Mesendoderm (in vitro differentiated cells): ENCODE measurements at regions not wholly inside any gene's neighbourhood (a gene's known extent, or its start where the extent isn't known, plus 50 kb on each side); places are given as distances from the start of the nearest gene placed in this dataset.

Source experiments
- DNase-seq: peaks from one replicate; pipeline ENCODE4 v3.0.0; 2013
- H2AK5ac ChIP-seq: 2 replicates; pipeline ENCODE4 v1.6.1; 2013; ENCODE audit warnings: low read length, inconsistent platforms
- H2BK120ac ChIP-seq: 2 replicates; pipeline ENCODE4 v1.6.1; 2013; ENCODE audit warnings: low read depth, mild to moderate bottlenecking, low read length, moderate library complexity, mixed read lengths
- H2BK15ac ChIP-seq: replicated peaks from 2 replicates; pipeline ENCODE4 v1.6.1; 2013; ENCODE audit warnings: low read depth, mild to moderate bottlenecking, moderate library complexity
- H2BK5ac ChIP-seq: 2 replicates; pipeline ENCODE4 v1.6.1; 2013; ENCODE audit warnings: low read length, inconsistent platforms
- H3K18ac ChIP-seq: 2 replicates; pipeline ENCODE4 v1.6.1; 2013; ENCODE audit warnings: mild to moderate bottlenecking, low read length, mixed read lengths
- H3K23ac ChIP-seq: one replicate; pipeline ENCODE4 v1.6.1; 2013; ENCODE audit warnings: low read length
- H3K27ac ChIP-seq: 2 replicates; pipeline ENCODE4 v1.5.1; 2013; ENCODE audit warnings: low read depth, mild to moderate bottlenecking, inconsistent platforms, low read length, moderate library complexity
- H3K27me3 ChIP-seq: 2 replicates; pipeline ENCODE4 v1.6.1; 2013; ENCODE audit warnings: low read length, control low read depth, mild to moderate bottlenecking, inconsistent platforms; ENCODE audit not compliant: insufficient read depth, poor library complexity
- H3K36me3 ChIP-seq: 2 replicates; pipeline ENCODE4 v1.6.1; 2013; ENCODE audit warnings: low read length, inconsistent platforms; ENCODE audit not compliant: control insufficient read depth, insufficient read depth
- H3K4ac ChIP-seq: one replicate; pipeline ENCODE4 v1.6.1; 2013; ENCODE audit warnings: low read depth, mild to moderate bottlenecking, low read length, moderate library complexity
- H3K4me1 ChIP-seq: 2 replicates; pipeline ENCODE4 v1.6.1; 2013; ENCODE audit warnings: low read depth, low read length, inconsistent platforms; ENCODE audit not compliant: control insufficient read depth
- H3K4me2 ChIP-seq: 2 replicates; pipeline ENCODE4 v1.6.1; 2013; ENCODE audit warnings: low read length
- H3K4me3 ChIP-seq: 2 replicates; pipeline ENCODE4 v1.5.1; 2013; ENCODE audit warnings: mild to moderate bottlenecking, low read length
- H3K56ac ChIP-seq: one replicate; pipeline ENCODE4 v1.6.1; 2013; ENCODE audit warnings: low read length
- H3K79me1 ChIP-seq: 2 replicates; pipeline ENCODE4 v1.6.1; 2013; ENCODE audit warnings: low read length, inconsistent platforms
- H3K79me2 ChIP-seq: 2 replicates; pipeline ENCODE4 v1.6.1; 2013; ENCODE audit warnings: mild to moderate bottlenecking, low read length; ENCODE audit not compliant: control insufficient read depth, insufficient read depth
- H3K9ac ChIP-seq: 2 replicates; pipeline ENCODE4 v1.6.1; 2013; ENCODE audit warnings: low read length, inconsistent platforms
- H4K5ac ChIP-seq: one replicate; pipeline ENCODE4 v1.6.1; 2013; ENCODE audit warnings: low read length
- H4K8ac ChIP-seq: one replicate; pipeline ENCODE4 v1.6.1; 2013; ENCODE audit warnings: low read depth, mild to moderate bottlenecking, control low read depth, low read length, moderate library complexity
- WGBS: extraction: QIAGEN DNeasy Blood & Tissue Kit; methylation state at CpG from one replicate; pipeline ENCODE4 v1.1.7; 2013; ENCODE audit warnings: low lambda C conversion rate, missing lambda C conversion rate; ENCODE audit not compliant: insufficient coverage; ENCODE audit errors: extremely low coverage; 5-methylcytosine and 5-hydroxymethylcytosine counted together

- no peak for DNase-seq
- Histone ChIP-seq H2BK5ac (no peak overlapping the region), H3K27ac (no peak overlapping the region), H3K56ac (no peak overlapping the region), H2AK5ac (no peak overlapping the region), H3K4ac (no peak overlapping the region), H3K18ac (no peak overlapping the region), H3K27me3 (no peaks in the 10 kb centered on the region), H3K79me1 (no peaks in the 10 kb centered on the region), H3K9ac (no peak overlapping the region), H3K23ac (no peak overlapping the region), H2BK15ac (no peak overlapping the region), H4K5ac (no peak overlapping the region), H3K79me2 (no peaks in the 10 kb centered on the region), H3K4me1 (no peaks in the 10 kb centered on the region), H4K8ac (no peak overlapping the region), H3K36me3 (no peaks in the 10 kb centered on the region), H2BK120ac (no peak overlapping the region), H3K4me2 (no peak overlapping the region), H3K4me3 (no peak overlapping the region)
- no CpG with 5 or more reads among the region's 2 CpGs for WGBS
Observed at GRCh38 chr10:128530946-128531345, 404.7 kb upstream of the MKI67 start.

GRCh38 chr10:128534686-128535085, 408.5 kb upstream of the MKI67 start:
- Histone ChIP-seq H3K4me2 (no peak overlapping the region), H3K56ac (no peak overlapping the region), H3K4ac (no peak overlapping the region), H3K27ac (no peak overlapping the region), H2BK5ac (no peak overlapping the region), H2BK120ac (no peak overlapping the region), H3K23ac (no peak overlapping the region), H3K4me1 (no peaks in the 10 kb centered on the region), H3K27me3 (no peaks in the 10 kb centered on the region), H3K79me1 (no peaks in the 10 kb centered on the region), H3K9ac (no peak overlapping the region), H2BK15ac (no peak overlapping the region), H3K36me3 (no peaks in the 10 kb centered on the region), H4K8ac (no peak overlapping the region), H3K79me2 (no peaks in the 10 kb centered on the region), H3K4me3 (no peak overlapping the region), H2AK5ac (no peak overlapping the region), H3K18ac (no peak overlapping the region), H4K5ac (no peak overlapping the region)
- no CpG with 5 or more reads among the region's 5 CpGs for WGBS
- no peak for DNase-seq

- H2BK15ac ChIP-seq, result no peak overlapping the region
- no peaks in the 10 kb centered on the region for H3K27me3 ChIP-seq
- no peak overlapping the region for H2BK120ac ChIP-seq
- H3K4me3 ChIP-seq, result no peak overlapping the region
- no peak overlapping the region for H2AK5ac ChIP-seq
- no peak overlapping the region for H3K27ac ChIP-seq
- no peak for DNase-seq
- no peak overlapping the region for H2BK5ac ChIP-seq
- H3K4me2 ChIP-seq, result no peak overlapping the region
- no CpG with 5 or more reads among the region's 6 CpGs for WGBS
- H3K79me1 ChIP-seq, result no peaks in the 10 kb centered on the region
- no peak overlapping the region for H3K56ac ChIP-seq
- no peak overlapping the region for H4K5ac ChIP-seq
- H3K23ac ChIP-seq, result no peak overlapping the region
- no peak overlapping the region for H4K8ac ChIP-seq
- no peaks in the 10 kb centered on the region for H3K36me3 ChIP-seq
- no peak overlapping the region for H3K18ac ChIP-seq
- no peak overlapping the region for H3K9ac ChIP-seq
- H3K79me2 ChIP-seq, result no peaks in the 10 kb centered on the region
- H3K4me1 ChIP-seq, result no peaks in the 10 kb centered on the region
- H3K4ac ChIP-seq, result no peak overlapping the region
Observed at GRCh38 chr10:128536259-128536658, 410.0 kb upstream of the MKI67 start.

GRCh38 chr10:128537834-128538330, 411.7 kb upstream of the MKI67 start:
- no CpG with 5 or more reads among the region's 7 CpGs for WGBS
- H3K36me3 ChIP-seq, result no peaks in the 10 kb centered on the region

GRCh38 chr10:128538671-128539070, 412.4 kb upstream of the MKI67 start:
- no peaks in the 10 kb centered on the region for H3K4me1 ChIP-seq
- H3K79me1 ChIP-seq, result no peaks in the 10 kb centered on the region
- H3K4ac ChIP-seq, result no peak overlapping the region
- no peak overlapping the region for H2BK15ac ChIP-seq
- WGBS, result no CpG with 5 or more reads among the region's 5 CpGs
- no peaks in the 10 kb centered on the region for H3K27me3 ChIP-seq
- H2BK120ac ChIP-seq, result no peak overlapping the region
- no peak overlapping the region for H3K4me3 ChIP-seq
- no peak overlapping the region for H3K18ac ChIP-seq
- no peaks in the 10 kb centered on the region for H3K79me2 ChIP-seq
- H4K5ac ChIP-seq, result no peak overlapping the region
- H4K8ac ChIP-seq, result no peak overlapping the region
- no peak overlapping the region for H3K23ac ChIP-seq
- no peaks in the 10 kb centered on the region for H3K36me3 ChIP-seq
- no peak overlapping the region for H3K9ac ChIP-seq
- H2AK5ac ChIP-seq, result no peak overlapping the region
- H2BK5ac ChIP-seq, result no peak overlapping the region
- H3K27ac ChIP-seq, result no peak overlapping the region
- no peak overlapping the region for H3K56ac ChIP-seq
- H3K4me2 ChIP-seq, result no peak overlapping the region
- DNase-seq, result no peak

More at GRCh38 chr10:128537834-128538330, 411.7 kb upstream of the MKI67 start:
- no peaks in the 10 kb centered on the region for H3K79me1 ChIP-seq
- DNase-seq, result no peak
- H3K23ac ChIP-seq, result no peak overlapping the region
- H3K56ac ChIP-seq, result no peak overlapping the region
- H3K27me3 ChIP-seq, result no peaks in the 10 kb centered on the region
- no peak overlapping the region for H4K8ac ChIP-seq
- H3K4me1 ChIP-seq, result no peaks in the 10 kb centered on the region
- H3K79me2 ChIP-seq, result no peaks in the 10 kb centered on the region
- no peak overlapping the region for H2BK15ac ChIP-seq
- no peak overlapping the region for H3K18ac ChIP-seq
- H2BK120ac ChIP-seq, result no peak overlapping the region
- H3K4me2 ChIP-seq, result no peak overlapping the region
- H2AK5ac ChIP-seq, result no peak overlapping the region
- no peak overlapping the region for H2BK5ac ChIP-seq
- H3K4ac ChIP-seq, result no peak overlapping the region
- no peak overlapping the region for H3K9ac ChIP-seq
- H4K5ac ChIP-seq, result no peak overlapping the region
- no peak overlapping the region for H3K27ac ChIP-seq
- H3K4me3 ChIP-seq, result no peak overlapping the region

- no peak overlapping the region for H2BK5ac ChIP-seq
- no peak overlapping the region for H2AK5ac ChIP-seq
- H3K79me2 ChIP-seq, result no peaks in the 10 kb centered on the region
- H2BK120ac ChIP-seq, result no peak overlapping the region
- no peaks in the 10 kb centered on the region for H3K4me1 ChIP-seq
- H3K4ac ChIP-seq, result no peak overlapping the region
- no peak overlapping the region for H3K23ac ChIP-seq
- H3K56ac ChIP-seq, result no peak overlapping the region
- no peak overlapping the region for H2BK15ac ChIP-seq
- no peak for DNase-seq
- WGBS, result 100% methylated on average over 1 of the region's 10 CpGs
- H4K5ac ChIP-seq, result no peak overlapping the region
- H3K18ac ChIP-seq, result no peak overlapping the region
- no peaks in the 10 kb centered on the region for H3K36me3 ChIP-seq
- no peaks in the 10 kb centered on the region for H3K27me3 ChIP-seq
- H3K4me3 ChIP-seq, result no peak overlapping the region
- H3K27ac ChIP-seq, result no peak overlapping the region
- no peak overlapping the region for H3K9ac ChIP-seq
- no peak overlapping the region for H3K4me2 ChIP-seq
- H3K79me1 ChIP-seq, result no peaks in the 10 kb centered on the region
- H4K8ac ChIP-seq, result no peak overlapping the region
Observed at GRCh38 chr10:128539510-128540127, 413.4 kb upstream of the MKI67 start.
